Type B pancreatic cell (in vitro differentiated cells): ENCODE measurements at regions not wholly inside any gene's neighbourhood (a gene's known extent, or its start where the extent isn't known, plus 50 kb on each side); places are given as distances from the start of the nearest gene placed in this dataset.

Experiments used
- DNase-seq: peaks from one replicate; pipeline ENCODE4 v3.0.0; 2021; ENCODE audit warnings: mixed read lengths; ENCODE audit not compliant: unreplicated experiment; ENCODE audit errors: extremely low spot score
- H3K27ac Mint-ChIP-seq: 2 replicates; pipeline ENCODE4 v1.8.0; 2021; ENCODE audit warnings: mild to moderate bottlenecking, mixed read lengths
- H3K27me3 Mint-ChIP-seq: 2 replicates; pipeline ENCODE4 v1.8.0; 2021; ENCODE audit warnings: mixed read lengths
- H3K36me3 Mint-ChIP-seq: 2 replicates; pipeline ENCODE4 v1.8.0; 2021; ENCODE audit warnings: mixed read lengths
- H3K4me1 Mint-ChIP-seq: one replicate; pipeline ENCODE4 v1.8.0; 2021; ENCODE audit warnings: mixed read lengths; ENCODE audit not compliant: unreplicated experiment
- H3K4me3 Mint-ChIP-seq: 2 replicates; pipeline ENCODE4 v1.8.0; 2021; ENCODE audit warnings: mild to moderate bottlenecking, mixed read lengths
- H3K9me3 Mint-ChIP-seq: 2 replicates; pipeline ENCODE4 v1.8.0; 2021; ENCODE audit warnings: mixed read lengths
- CTCF ChIP-seq: fragments of 200-600 bp; sonication (generic); conservative IDR thresholded peaks from 2 replicates; pipeline ENCODE4 v1.5.0; 2021; ENCODE audit warnings: antibody characterized with exemption, mild to moderate bottlenecking

DNA sequence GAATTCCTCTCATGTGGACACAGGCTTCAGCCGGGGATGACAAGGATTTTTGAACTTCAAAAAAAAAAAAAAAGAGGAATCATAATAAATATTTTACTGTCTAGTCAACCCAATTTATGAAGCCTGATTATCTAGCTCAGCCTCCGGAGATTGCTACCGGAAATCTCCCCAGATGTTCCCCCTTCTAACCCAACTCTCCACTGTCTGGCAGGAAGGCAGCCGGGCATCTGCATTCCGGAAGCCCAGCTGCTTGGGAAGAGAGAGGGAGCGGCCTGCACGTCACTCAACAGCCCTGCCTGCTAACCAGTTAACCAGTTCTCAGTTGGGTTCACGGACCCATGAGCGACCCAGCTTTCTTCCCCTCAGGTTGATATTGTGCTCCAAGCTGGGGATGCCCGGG lies 87.2 kb upstream of the POU3F3 start:
- H3K27ac Mint-ChIP-seq: no peak overlapping the region
- no peaks in the 10 kb centered on the region for H3K4me1 Mint-ChIP-seq
- peaks cover 3% of the 10 kb centered on the region for H3K27me3 Mint-ChIP-seq
- no peak for TF ChIP-seq CTCF
- no peak overlapping the region for H3K4me3 Mint-ChIP-seq
- no peak for DNase-seq
- H3K9me3 Mint-ChIP-seq: no peaks in the 10 kb centered on the region
- no peaks in the 10 kb centered on the region for H3K36me3 Mint-ChIP-seq

- no peaks in the 10 kb centered on the region for H3K9me3 Mint-ChIP-seq
- no peak for DNase-seq
- H3K27ac Mint-ChIP-seq: no peak overlapping the region
- no peaks in the 10 kb centered on the region for H3K36me3 Mint-ChIP-seq
- no peak overlapping the region for H3K4me3 Mint-ChIP-seq
- H3K4me1 Mint-ChIP-seq: no peaks in the 10 kb centered on the region
- H3K27me3 Mint-ChIP-seq: peaks cover 3% of the 10 kb centered on the region
- TF ChIP-seq CTCF: no peak
These were observed 85.2 kb upstream of the POU3F3 start for GRCh38 chr2:104768694-104769093.

GRCh38 chr2:104769096-104769495 lies 84.8 kb upstream of the POU3F3 start:
- Mint-ChIP-seq H3K36me3 (no peaks in the 10 kb centered on the region), H3K9me3 (no peaks in the 10 kb centered on the region), H3K4me3 (no peak overlapping the region), H3K4me1 (no peaks in the 10 kb centered on the region), H3K27me3 (peaks cover 3% of the 10 kb centered on the region), H3K27ac (no peak overlapping the region)
- no peak for DNase-seq
- no peak for TF ChIP-seq CTCF

GRCh38 chr2:104772996-104773395 lies 80.9 kb upstream of the POU3F3 start:
- no peaks in the 10 kb centered on the region for H3K9me3 Mint-ChIP-seq
- no peak for DNase-seq
- no peak for TF ChIP-seq CTCF
- no peak overlapping the region for H3K4me3 Mint-ChIP-seq
- peaks cover 3% of the 10 kb centered on the region for H3K27me3 Mint-ChIP-seq
- H3K27ac Mint-ChIP-seq: no peak overlapping the region
- H3K4me1 Mint-ChIP-seq: no peaks in the 10 kb centered on the region
- no peaks in the 10 kb centered on the region for H3K36me3 Mint-ChIP-seq

DNA sequence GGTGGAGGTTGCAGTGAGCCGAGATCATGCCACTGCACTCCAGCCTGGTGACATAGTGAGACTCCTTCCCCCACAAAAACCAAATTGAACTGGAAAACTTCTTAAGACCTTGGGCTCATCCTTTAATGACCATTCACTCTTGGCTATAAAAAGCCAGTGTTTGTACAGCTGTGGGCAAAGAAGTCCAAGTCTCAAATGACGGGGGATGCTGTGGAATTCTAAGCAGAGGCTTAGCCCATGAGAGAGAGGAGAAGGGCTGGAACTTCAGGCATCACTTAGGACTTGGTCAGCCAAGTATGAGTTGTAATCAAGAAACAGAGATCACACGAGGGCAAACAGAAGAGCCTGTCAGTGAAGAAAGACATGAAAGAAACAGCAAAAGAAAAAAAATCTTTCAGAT lies 79.3 kb upstream of the POU3F3 start:
- Mint-ChIP-seq H3K9me3 (no peaks in the 10 kb centered on the region), H3K36me3 (no peaks in the 10 kb centered on the region), H3K4me1 (no peaks in the 10 kb centered on the region), H3K27ac (no peak overlapping the region), H3K4me3 (no peak overlapping the region), H3K27me3 (peaks cover 3% of the 10 kb centered on the region)
- TF ChIP-seq CTCF: no peak
- no peak for DNase-seq

GRCh38 chr2:104777721-104778120 lies 76.2 kb upstream of the POU3F3 start:
- no peak for TF ChIP-seq CTCF
- Mint-ChIP-seq H3K4me3 (no peak overlapping the region), H3K4me1 (no peaks in the 10 kb centered on the region), H3K27ac (no peak overlapping the region), H3K27me3 (no peaks in the 10 kb centered on the region), H3K36me3 (no peaks in the 10 kb centered on the region), H3K9me3 (no peaks in the 10 kb centered on the region)
- no peak for DNase-seq
